ENCODE measurements at regions not wholly inside any gene's neighbourhood (a gene's known extent, or its start where the extent isn't known, plus 50 kb on each side); places are given as distances from the start of the nearest gene placed in this dataset.

- DNase-seq: no peak
Measured at GRCh38 chr6:141669141-141669540, 463.6 kb upstream of the GJE1 start.

DNA sequence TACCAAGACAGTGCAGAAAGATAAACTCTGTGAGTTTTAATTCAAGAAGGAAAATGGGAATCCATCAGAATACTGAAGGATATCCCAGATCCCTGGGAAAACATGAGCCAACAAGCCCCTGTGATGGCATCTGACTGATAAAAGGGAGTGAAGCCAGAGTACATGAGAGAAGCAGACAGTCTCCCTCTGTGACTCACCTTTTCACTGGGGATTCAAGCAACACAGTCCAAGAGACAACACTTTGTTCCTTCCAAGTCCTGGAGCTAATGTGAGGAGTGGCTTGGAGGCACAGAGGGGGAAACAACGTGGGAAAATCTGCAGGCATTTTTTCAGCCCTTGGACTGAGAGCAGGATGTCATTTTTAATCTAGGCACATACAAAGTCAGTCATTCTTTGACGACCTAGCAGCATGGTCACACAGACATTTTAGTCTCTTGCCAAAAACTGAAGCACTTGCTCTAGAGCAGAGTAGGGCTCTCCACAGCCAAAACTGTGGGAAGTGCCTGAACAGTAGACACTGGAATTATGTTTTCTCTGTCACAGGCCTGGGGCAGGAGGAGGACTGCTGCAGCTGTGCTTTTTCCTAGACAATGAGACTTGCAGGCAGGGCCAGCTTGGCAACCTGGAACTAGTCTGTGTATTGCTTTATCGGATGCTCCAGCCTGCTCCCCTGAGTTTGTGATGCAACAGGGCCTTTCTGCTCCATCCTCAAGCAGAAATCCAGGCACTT lies 465.0 kb upstream of the GJE1 start:
- DNase-seq: no peak

GRCh38 chr6:141666187-141666586 lies 466.5 kb upstream of the GJE1 start:
- DNase-seq: no peak

- no peak for DNase-seq
Measured at GRCh38 chr6:141664744-141665143, 468.0 kb upstream of the GJE1 start.

- no peak for DNase-seq
Measured at GRCh38 chr6:141659582-141659981, 473.1 kb upstream of the GJE1 start.

- DNase-seq: no peak
Measured at GRCh38 chr6:141658696-141659095, 474.0 kb upstream of the GJE1 start.

GRCh38 chr6:141657812-141658211 lies 474.9 kb upstream of the GJE1 start:
- no peak for DNase-seq

- no peak for DNase-seq
Measured at GRCh38 chr6:141653590-141653989, 479.1 kb upstream of the GJE1 start.

- DNase-seq: no peak
Measured at GRCh38 chr6:141641951-141642350, 490.8 kb upstream of the GJE1 start.

- DNase-seq: no peak
Measured at GRCh38 chr6:141641406-141641805, 491.3 kb upstream of the GJE1 start.

DNA sequence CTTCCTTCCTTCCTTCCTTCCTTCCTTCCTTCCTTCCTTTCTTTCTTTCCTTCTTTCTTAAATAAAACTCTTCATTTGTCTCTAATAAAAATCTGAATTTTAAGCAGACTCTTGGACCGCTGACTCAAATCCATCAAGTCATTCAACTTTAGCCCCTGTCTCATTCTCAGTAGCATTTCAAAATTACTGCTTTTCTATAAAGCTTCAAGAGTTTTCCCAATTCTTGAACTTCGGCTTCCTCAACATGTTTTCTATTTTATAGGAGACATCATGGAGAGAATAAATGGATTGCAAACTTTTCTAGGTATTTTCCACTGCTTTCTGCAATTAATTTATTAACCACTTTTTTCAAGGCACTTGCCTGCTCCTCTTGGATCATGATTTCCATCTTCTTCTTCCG lies 497.1 kb upstream of the GJE1 start:
- DNase-seq: no peak

- no peak for DNase-seq
Measured at GRCh38 chr6:141634269-141634668, 498.5 kb upstream of the GJE1 start.

- DNase-seq: no peak
Measured at GRCh38 chr6:141624301-141624700, 508.4 kb upstream of the GJE1 start.

- no peak for DNase-seq
Measured at GRCh38 chr6:141618180-141618581, 514.5 kb upstream of the GJE1 start.

DNA sequence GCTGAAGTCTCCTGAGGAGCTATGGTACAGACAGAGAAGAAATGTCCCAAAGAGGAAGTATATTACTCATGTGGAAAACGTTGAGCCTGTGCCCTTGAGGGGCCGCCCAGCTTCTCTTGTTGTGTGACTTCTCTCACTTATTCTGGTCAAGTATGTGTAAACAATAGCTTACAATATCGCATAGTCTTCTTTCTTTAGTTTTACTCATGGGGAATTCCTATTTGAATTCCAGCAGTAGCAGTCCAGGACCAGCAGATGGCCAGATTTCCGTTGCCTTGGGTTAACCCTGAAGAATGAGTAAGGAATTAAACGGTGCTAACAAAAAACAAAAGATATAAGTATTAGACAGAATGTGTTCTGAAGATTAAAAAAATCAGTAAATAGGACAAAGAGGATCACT lies 522.0 kb upstream of the GJE1 start:
- DNase-seq: no peak

DNA sequence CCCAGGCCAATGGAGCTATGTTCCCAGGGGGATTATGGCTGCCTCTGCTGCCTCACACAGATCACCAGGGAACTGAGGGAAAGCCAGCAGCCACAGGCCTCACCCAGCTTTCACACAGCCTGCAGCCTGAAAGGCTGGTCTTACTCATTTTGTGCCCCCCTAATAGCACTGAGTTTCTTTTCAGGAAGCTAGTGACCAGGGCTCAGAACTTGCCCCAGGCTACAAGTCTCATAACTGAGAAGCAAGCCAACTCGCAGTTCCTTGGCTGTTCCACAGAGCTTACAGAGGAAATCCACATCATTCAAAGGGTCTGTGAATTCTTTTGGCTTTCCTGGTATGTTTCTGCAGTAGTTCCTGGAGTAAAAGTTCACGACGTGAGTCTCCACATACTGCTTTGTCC lies 524.8 kb upstream of the GJE1 start:
- DNase-seq: no peak

GRCh38 chr6:141598487-141598886 lies 534.2 kb upstream of the GJE1 start:
- DNase-seq: no peak

GRCh38 chr6:141594874-141595273 lies 537.9 kb upstream of the GJE1 start:
- no peak for DNase-seq

DNA sequence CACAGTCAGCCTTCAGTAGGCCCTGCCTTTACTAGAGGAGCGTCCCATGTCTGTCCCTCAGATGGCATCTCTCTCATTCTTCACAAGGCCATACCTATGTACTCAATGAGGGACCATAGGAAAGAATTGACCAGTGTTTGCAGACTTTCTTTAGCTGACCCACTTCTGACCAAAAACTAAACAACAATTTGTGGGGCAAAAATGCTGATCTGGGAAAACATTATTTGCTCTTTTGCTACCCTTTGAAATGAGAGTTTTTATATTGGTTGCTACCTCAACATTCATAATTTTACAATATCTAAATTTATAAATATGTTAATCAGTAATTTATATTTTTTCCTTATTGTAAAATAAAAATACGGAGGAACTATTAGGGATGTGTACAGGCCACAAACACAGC lies 539.4 kb upstream of the GJE1 start:
- no peak for DNase-seq

GRCh38 chr6:141587482-141588266 lies 545.1 kb upstream of the GJE1 start:
- no peak for DNase-seq

DNA sequence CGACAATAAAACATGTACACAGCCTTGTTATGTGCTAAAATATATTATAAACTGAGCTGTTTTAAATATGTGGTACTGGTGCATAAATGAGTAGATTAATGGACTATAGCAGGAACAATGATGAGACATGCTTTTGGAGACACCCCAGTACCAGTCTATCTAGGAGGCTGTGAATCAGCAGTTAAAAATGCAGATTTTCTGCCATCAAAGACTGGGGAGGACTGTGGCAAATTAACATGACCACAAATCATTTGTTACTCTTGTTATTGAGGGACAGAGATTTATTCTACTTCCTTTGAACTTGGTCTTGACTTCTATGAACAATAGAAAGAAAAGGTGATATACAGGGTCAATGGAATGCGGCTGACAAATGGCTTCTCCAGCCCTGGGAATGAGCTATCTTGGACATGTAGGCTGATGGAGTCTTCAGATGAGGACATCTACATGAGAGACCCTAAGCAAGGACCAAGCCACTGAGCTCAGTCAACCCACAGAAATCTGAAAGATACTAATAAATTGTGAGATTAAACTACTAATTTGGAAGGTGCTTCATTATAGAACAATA lies 551.7 kb upstream of the GJE1 start:
- DNase-seq: no peak

- no peak for DNase-seq
Measured at GRCh38 chr6:141580131-141580530, 552.6 kb upstream of the GJE1 start.

DNA sequence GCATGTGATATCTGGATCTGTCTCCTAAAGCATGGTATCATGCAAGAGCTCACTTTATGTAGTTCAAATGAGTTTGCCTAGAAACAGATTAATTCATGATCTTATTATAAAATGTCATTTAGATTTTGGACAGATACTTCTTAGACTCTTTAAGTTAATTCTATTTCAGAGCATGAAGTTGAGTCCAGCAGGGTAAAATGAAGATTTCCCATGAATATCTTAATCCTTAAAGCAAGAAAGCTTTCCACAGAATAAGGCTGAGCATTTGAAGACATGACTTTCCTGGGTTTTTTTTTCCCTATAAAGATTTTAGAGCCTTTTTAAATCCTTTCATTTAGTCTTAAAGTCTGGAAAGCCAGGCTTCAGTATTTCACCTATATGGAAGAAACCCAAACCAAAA lies 556.0 kb upstream of the GJE1 start:
- DNase-seq: no peak

Data from activated CD4-positive, alpha-beta T cell treated with anti-CD3 and anti-CD28 coated beads, Interleukin-2, amount 50 U/mL, for 1 hour (primary cell).